ENCODE measurements at regions not wholly inside any gene's neighbourhood (a gene's known extent, or its start where the extent isn't known, plus 50 kb on each side); places are given as distances from the start of the nearest gene placed in this dataset.

GRCh38 chr17:77770331-77771105 lies 188.0 kb upstream of the TNRC6C start:
- in situ Hi-C loops (cut with HindIII; ENCODE audit: extremely low pct_ligation_motif_present, low pct_unique_long_range_greater_than_20kb) (no loop called here), intact Hi-C loops (cut with micrococcal nuclease; ENCODE audit: unreplicated experiment) (loop anchor here (10.0 kb wide), 1 partner anchor 234 kb away; no protein-coding TSS in a partner anchor)
- no peak for TF ChIP-seq CEBPB (IDR thresholded peaks at IDR 0.05; ENCODE audit: borderline replicate concordance, low read depth, low read length)
- TF ChIP-seq SAP130 (CRISPR knock-in tag; IDR thresholded peaks at IDR 0.05; ENCODE audit: low read depth) = no peak
- no peak for TF ChIP-seq TFDP1 (CRISPR knock-in tag; IDR thresholded peaks at IDR 0.05; ENCODE audit: borderline replicate concordance)
- TF ChIP-seq ZFYVE20 (CRISPR knock-in tag; IDR thresholded peaks at IDR 0.05; ENCODE audit: borderline replicate concordance, low read depth) = no peak
- TF ChIP-seq RFXANK (CRISPR knock-in tag; IDR thresholded peaks at IDR 0.05) = no peak
- no peak for TF ChIP-seq E2F5 (CRISPR knock-in tag; conservative IDR thresholded peaks at IDR 0.05)
- TF ChIP-seq ZBTB34 (CRISPR knock-in tag; IDR thresholded peaks at IDR 0.05) = no peak
- no peak for TF ChIP-seq ZNF230 (CRISPR knock-in tag; IDR thresholded peaks at IDR 0.05)
- no peaks in the 10 kb centered on the region for H3K79me2 ChIP-seq (ENCODE audit: insufficient read depth, low read length)
- no peak overlapping the region for H3K9ac ChIP-seq (ENCODE audit: insufficient read depth, low read depth, low read length)
- no peaks in the 10 kb centered on the region for H3K4me1 ChIP-seq (ENCODE audit: insufficient read depth, low read length)
- no peak overlapping the region for H3K4me3 ChIP-seq (replicated peaks in 1 of 3; ENCODE audit: insufficient read depth in 1 of 3, low read depth in 2 of 3, low read length in 3 of 3)
- no peak overlapping the region for H3K4me2 ChIP-seq (ENCODE audit: low read depth, low read length)
- no TSS peak for BruUV-seq (replicated peaks)
- FAIRE-seq (no peak), DNase-seq (ENCODE audit: low spot score) (no peak), ATAC-seq (no peak)
- no peak overlapping the region for H2AFZ ChIP-seq (ENCODE audit: low read length)
- no peaks in the 10 kb centered on the region for H3K36me3 ChIP-seq (replicated peaks in 1 of 2; ENCODE audit: control insufficient read depth in 1 of 2, insufficient read depth in 2 of 2, low read length in 2 of 2)
- POLR2A ChIA-PET = no interaction called here
- WGBS (ENCODE audit: low lambda C conversion rate) = 28% methylated on average over 15 of the region's 17 CpGs
- CTCF ChIA-PET (ENCODE audit: low intra/inter-chr PET ratio, low total read pairs) = no interaction called here
- peaks cover 8 to 89% of the 10 kb centered on the region in 2 experiments for H3K27me3 ChIP-seq (ENCODE audit: control insufficient read depth in 1 of 2, insufficient read depth in 2 of 2, low read length in 2 of 2)
- H3K9me3 ChIP-seq (ENCODE audit: low read length) = no peaks in the 10 kb centered on the region
- H4K20me1 ChIP-seq (ENCODE audit: insufficient read depth, low read length) = no peaks in the 10 kb centered on the region
- H3K27ac ChIP-seq (ENCODE audit: extremely low read length, insufficient read depth, low read length) = no peak overlapping the region

Measured in HepG2 (cell line).